CD14-positive monocyte (primary cell): ENCODE measurements at regions not wholly inside any gene's neighbourhood (a gene's known extent, or its start where the extent isn't known, plus 50 kb on each side); places are given as distances from the start of the nearest gene placed in this dataset.
A peak's percentile ranks its signal among the peaks of the same experiment; 100 is the strongest.

ENCODE experiments used
- DNase-seq, 3 donors: peaks; one replicate each; pipeline ENCODE4 v3.0.0-alpha.2; 2011 to 2022
- H2AFZ ChIP-seq: 2 replicates; pipeline ENCODE4 v1.6.0; 2012; ENCODE audit warnings: mild to moderate bottlenecking, low read depth, low read length, inconsistent platforms; ENCODE audit not compliant: insufficient read depth, poor library complexity, severe bottlenecking
- H3K27ac ChIP-seq, 2 donors: 1 replicate in 1 of 2; 2 replicates in 1 of 2; pipeline ENCODE4 v1.5.1; 2012 to 2013; ENCODE audit warnings: low read length in 2 of 2, control low read depth in 1 of 2, inconsistent platforms in 1 of 2, low read depth in 1 of 2, mild to moderate bottlenecking in 1 of 2
- H3K27me3 ChIP-seq, 2 donors: one replicate each; pipeline versions ENCODE4 v1.6.0 to v1.6.1; 2011 to 2013; ENCODE audit warnings: low read length in 2 of 2; ENCODE audit not compliant: control insufficient read depth in 2 of 2, insufficient read depth in 2 of 2
- H3K36me3 ChIP-seq, 2 donors: replicated peaks in 1 of 2; 1 replicate in 1 of 2; 2 replicates in 1 of 2; pipeline versions ENCODE4 v1.5.1 to v1.6.1; 2012 to 2013; ENCODE audit warnings: low read length in 2 of 2, control low read depth in 1 of 2, inconsistent platforms in 1 of 2, mild to moderate bottlenecking in 1 of 2; ENCODE audit not compliant: insufficient read depth in 2 of 2, control insufficient read depth in 1 of 2
- H3K4me1 ChIP-seq, 2 donors: 1 replicate in 1 of 2; 2 replicates in 1 of 2; pipeline versions ENCODE4 v1.5.1 to v1.6.1; 2012 to 2013; ENCODE audit warnings: low read length in 2 of 2, control low read depth in 1 of 2, inconsistent platforms in 1 of 2, mild to moderate bottlenecking in 1 of 2, moderate library complexity in 1 of 2; ENCODE audit not compliant: insufficient read depth in 2 of 2, control insufficient read depth in 1 of 2
- H3K4me2 ChIP-seq: replicated peaks from 2 replicates; pipeline ENCODE3; 2012; ENCODE audit warnings: low read length, moderate library complexity, mild to moderate bottlenecking; ENCODE audit not compliant: poor library complexity, severe bottlenecking; ENCODE audit errors: extremely low read depth
- H3K4me3 ChIP-seq, 3 experiments: fragments of 200-600 bp in 1 of 3; sonication (generic) in 1 of 3; replicated peaks in 1 of 3; 1 replicate in 2 of 3; 2 replicates in 1 of 3; pipeline ENCODE4 v1.5.1; 2011 to 2013; ENCODE audit warnings: low read length in 3 of 3, mild to moderate bottlenecking in 3 of 3, control low read depth in 2 of 3, low read depth in 2 of 3, inconsistent platforms in 1 of 3, moderate library complexity in 1 of 3
- H3K79me2 ChIP-seq: 2 replicates; pipeline ENCODE4 v1.6.0; 2012; ENCODE audit warnings: mild to moderate bottlenecking, control low read depth, inconsistent platforms, low read length, moderate library complexity; ENCODE audit not compliant: insufficient read depth
- H3K9ac ChIP-seq: 2 replicates; pipeline ENCODE4 v1.6.0; 2017; ENCODE audit warnings: low read length, mild to moderate bottlenecking; ENCODE audit not compliant: insufficient read depth, poor library complexity, severe bottlenecking
- H3K9me3 ChIP-seq, 2 donors: replicated peaks in 1 of 2; 1 replicate in 1 of 2; 2 replicates in 1 of 2; pipeline versions ENCODE4 v1.5.1 to v1.6.1; 2012 to 2013; ENCODE audit warnings: low read length in 2 of 2, control low read depth in 1 of 2; ENCODE audit not compliant: control insufficient read depth in 1 of 2, insufficient read depth in 1 of 2
- H4K20me1 ChIP-seq: 2 replicates; pipeline ENCODE4 v1.6.0; 2012; ENCODE audit warnings: mild to moderate bottlenecking, low read length, control low read depth, moderate library complexity; ENCODE audit not compliant: insufficient read depth
- H3K27ac Mint-ChIP-seq, 7 donors: one replicate each; pipeline ENCODE4 v1.8.0; 2020; ENCODE audit warnings: mild to moderate bottlenecking in 7 of 7, mixed read lengths in 7 of 7, moderate library complexity in 6 of 7, inconsistent platforms in 2 of 7
- H3K27me3 Mint-ChIP-seq, 3 donors: one replicate each; pipeline ENCODE4 v1.8.0; 2021 to 2022; ENCODE audit warnings: low read depth in 3 of 3, mild to moderate bottlenecking in 3 of 3, mixed read lengths in 3 of 3, moderate library complexity in 3 of 3, inconsistent platforms in 1 of 3
- H3K36me3 Mint-ChIP-seq, 2 donors: one replicate each; pipeline ENCODE4 v1.8.0; 2020; ENCODE audit warnings: mixed read lengths in 2 of 2, inconsistent platforms in 1 of 2, mild to moderate bottlenecking in 1 of 2
- H3K4me1 Mint-ChIP-seq: one replicate; pipeline ENCODE4 v1.8.0; 2020; ENCODE audit warnings: mild to moderate bottlenecking, mixed read lengths
- H3K4me3 Mint-ChIP-seq, 2 donors: one replicate each; pipeline ENCODE4 v1.8.0; 2020; ENCODE audit warnings: mild to moderate bottlenecking in 2 of 2, mixed read lengths in 2 of 2, moderate library complexity in 1 of 2
- H3K9me3 Mint-ChIP-seq, 7 donors: one replicate each; pipeline ENCODE4 v1.8.0; 2020 to 2022; ENCODE audit warnings: mixed read lengths in 7 of 7, mild to moderate bottlenecking in 6 of 7, moderate library complexity in 6 of 7, inconsistent platforms in 2 of 7
- WGBS: methylation state at CpG from one replicate; pipeline ENCODE4 v1.1.5; 2013; ENCODE audit warnings: missing lambda C conversion rate; ENCODE audit not compliant: insufficient coverage; 5-methylcytosine and 5-hydroxymethylcytosine counted together
- intact Hi-C, 2 donors: fragments of 100-400 bp; cut with micrococcal nuclease; formaldehyde crosslinking; loops; one replicate each; pipeline versions ENCODE4 v1.15.0 to v1.15.1; 2023
- TF ChIP-seq, protein P1 (sequence below): fragments of 200-600 bp; IDR thresholded peaks from one replicate; pipeline ENCODE4 v1.8.0; 2022; ENCODE audit warnings: antibody characterized with exemption, mild to moderate bottlenecking

DNA sequence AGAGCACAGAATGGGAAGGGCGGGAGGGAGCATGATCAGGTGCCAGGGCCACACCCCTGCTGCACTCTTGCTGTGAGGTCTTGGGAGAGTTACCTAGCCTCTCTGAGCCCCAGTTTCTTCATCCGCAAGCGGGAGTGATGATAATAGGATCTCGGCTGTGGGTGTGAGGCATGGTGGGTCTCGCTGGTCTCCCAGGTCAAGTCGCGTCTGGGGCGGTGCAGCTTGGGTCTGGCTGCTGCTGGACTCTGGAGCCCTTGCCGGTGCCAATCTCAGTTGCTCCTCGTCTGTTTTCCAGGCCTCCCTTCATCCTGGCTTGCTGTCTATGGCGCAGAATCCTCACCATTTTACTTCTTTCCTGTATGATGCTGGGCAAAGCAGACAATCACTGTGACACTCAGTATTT lies 130.3 kb upstream of the RAB12 start:
- intact Hi-C loops: no loop called here
- TF ChIP-seq, protein P1, sequence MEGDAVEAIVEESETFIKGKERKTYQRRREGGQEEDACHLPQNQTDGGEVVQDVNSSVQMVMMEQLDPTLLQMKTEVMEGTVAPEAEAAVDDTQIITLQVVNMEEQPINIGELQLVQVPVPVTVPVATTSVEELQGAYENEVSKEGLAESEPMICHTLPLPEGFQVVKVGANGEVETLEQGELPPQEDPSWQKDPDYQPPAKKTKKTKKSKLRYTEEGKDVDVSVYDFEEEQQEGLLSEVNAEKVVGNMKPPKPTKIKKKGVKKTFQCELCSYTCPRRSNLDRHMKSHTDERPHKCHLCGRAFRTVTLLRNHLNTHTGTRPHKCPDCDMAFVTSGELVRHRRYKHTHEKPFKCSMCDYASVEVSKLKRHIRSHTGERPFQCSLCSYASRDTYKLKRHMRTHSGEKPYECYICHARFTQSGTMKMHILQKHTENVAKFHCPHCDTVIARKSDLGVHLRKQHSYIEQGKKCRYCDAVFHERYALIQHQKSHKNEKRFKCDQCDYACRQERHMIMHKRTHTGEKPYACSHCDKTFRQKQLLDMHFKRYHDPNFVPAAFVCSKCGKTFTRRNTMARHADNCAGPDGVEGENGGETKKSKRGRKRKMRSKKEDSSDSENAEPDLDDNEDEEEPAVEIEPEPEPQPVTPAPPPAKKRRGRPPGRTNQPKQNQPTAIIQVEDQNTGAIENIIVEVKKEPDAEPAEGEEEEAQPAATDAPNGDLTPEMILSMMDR: peak; percentile 48

DNA sequence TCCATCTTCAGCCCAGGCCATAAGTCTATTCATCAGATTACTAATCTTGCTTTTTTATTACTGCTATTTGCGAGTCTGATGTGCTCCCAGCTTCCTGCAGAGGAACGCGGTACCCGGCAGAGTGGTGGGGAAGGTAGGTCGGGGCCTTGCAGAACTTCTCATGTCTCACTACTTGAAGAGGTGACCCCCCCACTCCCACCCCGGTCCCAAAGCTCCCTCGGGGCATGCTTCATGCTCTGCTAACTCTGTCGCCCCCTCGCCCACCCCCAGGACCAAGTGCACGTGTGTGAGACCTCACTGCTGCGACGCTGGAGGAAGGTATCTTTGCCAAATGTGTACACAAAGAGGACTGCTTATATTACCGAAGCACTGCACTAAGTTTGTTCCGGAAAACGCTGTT lies 129.4 kb upstream of the RAB12 start:
- Histone ChIP-seq H3K9me3 (no peaks in the 10 kb centered on the region), H3K79me2 (no peaks in the 10 kb centered on the region), H3K36me3 (no peaks in the 10 kb centered on the region), H3K4me2 (no peak overlapping the region), H4K20me1 (no peaks in the 10 kb centered on the region), H3K27me3 (no peaks in the 10 kb centered on the region), H2AFZ (no peak overlapping the region), H3K9ac (no peak overlapping the region), H3K4me1 (no peaks in the 10 kb centered on the region), H3K27ac (no peak overlapping the region), H3K4me3 (no peak overlapping the region)
- no peak for DNase-seq
- Mint-ChIP-seq H3K4me3 (no peak overlapping the region), H3K9me3 (peaks cover 0 to 3% (median 0%) of the 10 kb centered on the region in 7 donors), H3K4me1 (no peaks in the 10 kb centered on the region), H3K27ac (peak overlapping the region in 1 of 7 donors; percentile 39), H3K36me3 (no peaks in the 10 kb centered on the region), H3K27me3 (peaks cover 4 to 15% (median 5%) of the 10 kb centered on the region in 3 donors)
- WGBS: 92% methylated on average over 10 of the region's 15 CpGs
- TF ChIP-seq, protein P1: no peak
- intact Hi-C loops: no loop called here

More for the DNA sequence above, 130.3 kb upstream of the RAB12 start:
- WGBS: 92% methylated on average over 9 of the region's 11 CpGs
- Histone ChIP-seq H2AFZ (no peak overlapping the region), H3K36me3 (no peaks in the 10 kb centered on the region), H3K9ac (no peak overlapping the region), H3K79me2 (no peaks in the 10 kb centered on the region), H4K20me1 (no peaks in the 10 kb centered on the region), H3K4me1 (no peaks in the 10 kb centered on the region), H3K4me3 (no peak overlapping the region), H3K9me3 (no peaks in the 10 kb centered on the region), H3K4me2 (no peak overlapping the region), H3K27me3 (no peaks in the 10 kb centered on the region), H3K27ac (no peak overlapping the region)
- no peak for DNase-seq
- no peaks in the 10 kb centered on the region for H3K4me1 Mint-ChIP-seq
- no peak overlapping the region for H3K4me3 Mint-ChIP-seq
- peaks cover 0 to 3% (median 0%) of the 10 kb centered on the region in 7 donors for H3K9me3 Mint-ChIP-seq
- no peaks in the 10 kb centered on the region for H3K36me3 Mint-ChIP-seq
- H3K27me3 Mint-ChIP-seq: peaks cover 2 to 15% (median 5%) of the 10 kb centered on the region in 3 donors
- H3K27ac Mint-ChIP-seq: no peak overlapping the region
